Stimulated activated CD4-positive, alpha-beta T cell treated with anti-CD3 and anti-CD28 coated beads, TNF-alpha, amount 100 ng/mL, for 4 hours (primary cell): ENCODE measurements at regions not wholly inside any gene's neighbourhood (a gene's known extent, or its start where the extent isn't known, plus 50 kb on each side); places are given as distances from the start of the nearest gene placed in this dataset.
"Not testable (repeated sequence)": the region's sequence is repeated elsewhere in the genome, so short reads cannot be mapped to it uniquely, and the experiment has no call there.

Experiments
- DNase-seq, 3 experiments: peaks; one replicate each; pipeline ENCODE4 v3.0.0-alpha.2; 2020; ENCODE audit warnings: low read depth in 3 of 3

GRCh38 chr12:47610686-47611252, 95.1 kb downstream of the RPAP3 start:
- DNase-seq: no peak

- DNase-seq: no peak
Observed at GRCh38 chr12:47609806-47610205, 96.0 kb downstream of the RPAP3 start.

- DNase-seq: not testable (repeated sequence)
Observed at GRCh38 chr12:47608671-47609070, 97.2 kb downstream of the RPAP3 start.

GRCh38 chr12:47604221-47604873, 101.5 kb downstream of the RPAP3 start:
- DNase-seq: no peak

- DNase-seq: no peak
Observed at GRCh38 chr12:47602949-47603558, 102.8 kb downstream of the RPAP3 start.

- no peak for DNase-seq
Observed at GRCh38 chr12:47602325-47602724, 103.5 kb downstream of the RPAP3 start.

- DNase-seq: no peak
Observed at GRCh38 chr12:47601071-47601470, 104.8 kb downstream of the RPAP3 start.

- DNase-seq: no peak
Observed at GRCh38 chr12:47591795-47592194, 114.0 kb downstream of the RPAP3 start.

GRCh38 chr12:47591361-47591791, 114.5 kb downstream of the RPAP3 start:
- no peak for DNase-seq

- no peak for DNase-seq
Observed at GRCh38 chr12:47590771-47591360, 115.0 kb downstream of the RPAP3 start.

GRCh38 chr12:47586952-47587669, 118.7 kb downstream of the RPAP3 start:
- DNase-seq: no peak

- no peak for DNase-seq
Observed at GRCh38 chr12:47585507-47585906, 120.3 kb downstream of the RPAP3 start.

- no peak for DNase-seq
Observed at GRCh38 chr12:47578836-47579235, 127.0 kb downstream of the RPAP3 start.

- no peak for DNase-seq
Observed at GRCh38 chr12:47577206-47577989, 128.4 kb downstream of the RPAP3 start.

- no peak for DNase-seq
Observed at GRCh38 chr12:47576289-47576945, 129.4 kb downstream of the RPAP3 start.

- DNase-seq: no peak
Observed at GRCh38 chr12:47574252-47575021, 131.4 kb downstream of the RPAP3 start.

- no peak for DNase-seq
Observed at GRCh38 chr12:47573146-47573659, 132.6 kb downstream of the RPAP3 start.

GRCh38 chr12:47570151-47570550, 135.7 kb downstream of the RPAP3 start:
- DNase-seq: no peak

- no peak for DNase-seq
Observed at GRCh38 chr12:47562201-47562600, 143.6 kb downstream of the RPAP3 start.

- no peak for DNase-seq
Observed at GRCh38 chr12:47561746-47562145, 144.1 kb downstream of the RPAP3 start.
